ENCODE measurements at regions not wholly inside any gene's neighbourhood (a gene's known extent, or its start where the extent isn't known, plus 50 kb on each side); places are given as distances from the start of the nearest gene placed in this dataset.

DNA sequence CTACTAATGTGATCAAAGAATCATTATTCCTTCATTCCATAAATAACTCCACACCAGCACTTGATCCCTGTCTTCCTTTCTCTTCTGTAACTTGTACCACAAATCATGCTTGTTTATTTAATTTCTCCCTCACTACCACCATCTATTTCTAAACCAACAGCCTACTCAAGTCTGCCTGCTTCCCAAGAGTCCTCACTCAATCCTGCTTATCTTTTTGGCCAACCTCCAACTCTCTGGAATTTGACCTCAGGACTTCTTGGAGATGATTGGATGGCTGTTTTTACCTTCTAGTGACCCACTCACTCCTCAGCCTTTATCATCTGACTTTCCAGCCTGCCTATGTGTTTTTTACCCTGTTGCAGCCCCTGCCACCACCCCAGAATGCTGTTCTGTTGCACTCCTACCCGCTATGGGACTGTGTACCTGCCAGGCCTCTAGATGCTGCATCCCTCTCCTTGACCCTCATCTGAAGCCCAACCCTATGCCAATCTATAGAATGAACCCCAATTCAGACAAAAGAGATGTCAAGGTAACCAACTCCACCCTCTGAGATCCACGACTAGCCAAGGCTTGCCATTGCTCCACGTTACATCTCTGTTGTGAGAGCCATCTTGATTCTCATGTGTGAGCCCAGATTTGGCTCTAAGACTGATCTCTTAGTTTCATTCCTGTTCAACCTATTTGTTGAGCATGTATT lies 150.2 kb upstream of the PLEKHG7 start:
- DNase-seq, result no peak

DNA sequence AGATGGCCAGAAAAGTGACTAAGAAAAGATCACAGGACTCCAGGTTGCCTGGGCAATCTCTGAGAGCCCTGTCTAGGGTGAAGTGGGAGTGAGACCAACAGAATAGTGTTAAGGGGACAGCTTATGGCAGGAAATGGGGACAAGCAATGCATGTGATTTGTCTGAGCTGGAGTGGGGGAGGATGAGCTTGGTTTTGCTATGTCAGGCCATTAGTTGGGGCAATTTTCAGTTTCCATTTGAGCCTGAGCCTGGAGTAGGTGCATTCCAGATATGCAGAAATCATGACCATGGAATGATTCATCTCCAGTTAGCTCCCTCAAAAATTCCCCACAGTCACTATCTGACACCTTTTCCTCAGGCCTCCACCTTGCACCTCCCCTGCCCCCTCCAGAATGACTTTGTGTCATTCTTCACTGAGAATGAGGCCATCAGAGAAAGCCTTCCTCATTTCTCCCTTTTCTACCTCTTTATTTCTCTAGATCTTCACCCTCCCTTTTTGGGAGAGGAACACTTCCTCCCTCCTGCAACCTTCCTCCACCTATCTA lies 150.9 kb upstream of the PLEKHG7 start:
- no peak for DNase-seq

- no peak for DNase-seq
Observed at GRCh38 chr12:92551210-92551609, 151.6 kb upstream of the PLEKHG7 start.

GRCh38 chr12:92550661-92551060 lies 152.1 kb upstream of the PLEKHG7 start:
- no peak for DNase-seq

GRCh38 chr12:92550254-92550653 lies 152.5 kb upstream of the PLEKHG7 start:
- DNase-seq, result no peak

- no peak for DNase-seq
Observed at GRCh38 chr12:92549516-92549915, 153.3 kb upstream of the PLEKHG7 start.

DNA sequence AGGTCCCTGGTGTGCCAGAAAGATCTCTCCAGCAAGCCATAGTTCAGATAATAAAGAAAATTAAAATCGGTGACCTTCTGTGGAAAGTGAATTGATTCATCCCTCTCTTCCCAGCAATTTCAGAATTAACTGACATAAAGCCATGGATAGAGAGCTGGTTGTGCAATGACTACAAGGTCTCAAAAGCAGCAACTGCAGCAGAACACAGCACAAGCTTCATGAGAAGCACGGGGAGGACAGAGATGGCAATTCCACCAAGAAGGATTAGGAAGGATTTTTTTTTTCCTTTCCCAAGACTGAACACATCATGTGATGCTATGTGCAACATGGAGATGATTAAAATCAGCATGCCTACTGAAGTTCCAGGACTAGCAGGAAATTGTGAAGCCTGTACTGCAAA lies 154.9 kb upstream of the PLEKHG7 start:
- no peak for DNase-seq

DNA sequence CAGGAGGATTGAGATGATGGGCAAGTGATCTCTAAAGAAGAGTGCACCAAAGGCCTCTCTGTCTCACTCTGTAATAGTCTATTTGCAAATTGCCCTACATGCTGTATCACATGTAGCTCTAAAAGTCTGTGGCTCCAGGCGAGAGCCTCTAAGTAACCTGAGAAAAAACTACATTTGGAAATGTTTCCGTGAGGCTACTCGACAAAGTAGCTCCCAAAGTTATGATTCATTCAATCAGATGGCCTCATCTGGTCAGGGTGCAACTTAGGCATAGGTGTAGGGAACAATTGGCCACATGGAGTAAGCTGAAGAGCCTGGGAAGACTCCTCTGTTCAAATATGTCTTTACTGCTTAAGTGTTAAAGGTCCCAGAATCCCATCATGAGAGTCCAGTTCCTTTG lies 155.4 kb upstream of the PLEKHG7 start:
- DNase-seq, result no peak

- no peak for DNase-seq
Observed at GRCh38 chr12:92546635-92547348, 156.0 kb upstream of the PLEKHG7 start.

- no peak for DNase-seq
Observed at GRCh38 chr12:92546259-92546634, 156.5 kb upstream of the PLEKHG7 start.

- no peak for DNase-seq
Observed at GRCh38 chr12:92544322-92544721, 158.5 kb upstream of the PLEKHG7 start.

- no peak for DNase-seq
Observed at GRCh38 chr12:92543840-92544239, 158.9 kb upstream of the PLEKHG7 start.

GRCh38 chr12:92543359-92543758 lies 159.4 kb upstream of the PLEKHG7 start:
- DNase-seq, result no peak

- DNase-seq, result no peak
Observed at GRCh38 chr12:92541731-92542130, 161.1 kb upstream of the PLEKHG7 start.

DNA sequence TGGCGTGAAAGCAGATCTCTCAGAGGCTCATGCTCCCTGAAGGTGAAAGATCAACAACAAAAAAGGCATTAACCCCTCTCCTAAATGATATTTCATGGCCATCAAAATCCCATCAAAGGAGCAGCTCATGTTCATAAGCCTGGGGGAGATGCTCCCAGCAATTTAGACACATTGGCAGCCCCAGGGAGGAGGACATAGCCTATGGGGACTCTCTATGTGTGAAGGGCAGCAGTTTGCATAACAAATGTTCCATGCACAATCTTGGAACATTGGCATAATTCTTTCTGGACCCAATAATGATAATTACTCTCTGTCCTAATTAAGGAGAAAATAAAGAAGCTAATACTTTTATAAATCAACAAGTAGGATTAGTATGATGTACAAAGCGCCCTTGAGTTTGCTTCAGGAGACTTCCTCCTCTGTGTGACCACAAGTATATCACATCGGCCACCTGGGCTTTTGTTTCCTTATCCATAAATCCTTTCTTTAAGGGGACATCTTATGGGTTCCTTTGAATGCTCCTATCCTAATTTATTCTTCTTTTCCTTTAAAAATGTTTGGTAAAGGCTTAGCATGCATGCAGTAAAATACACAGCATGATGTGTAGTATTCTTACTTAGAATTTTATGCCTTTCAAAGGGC lies 161.9 kb upstream of the PLEKHG7 start:
- no peak for DNase-seq

GRCh38 chr12:92539976-92540781 lies 162.6 kb upstream of the PLEKHG7 start:
- peak; percentile 60 for DNase-seq

DNA sequence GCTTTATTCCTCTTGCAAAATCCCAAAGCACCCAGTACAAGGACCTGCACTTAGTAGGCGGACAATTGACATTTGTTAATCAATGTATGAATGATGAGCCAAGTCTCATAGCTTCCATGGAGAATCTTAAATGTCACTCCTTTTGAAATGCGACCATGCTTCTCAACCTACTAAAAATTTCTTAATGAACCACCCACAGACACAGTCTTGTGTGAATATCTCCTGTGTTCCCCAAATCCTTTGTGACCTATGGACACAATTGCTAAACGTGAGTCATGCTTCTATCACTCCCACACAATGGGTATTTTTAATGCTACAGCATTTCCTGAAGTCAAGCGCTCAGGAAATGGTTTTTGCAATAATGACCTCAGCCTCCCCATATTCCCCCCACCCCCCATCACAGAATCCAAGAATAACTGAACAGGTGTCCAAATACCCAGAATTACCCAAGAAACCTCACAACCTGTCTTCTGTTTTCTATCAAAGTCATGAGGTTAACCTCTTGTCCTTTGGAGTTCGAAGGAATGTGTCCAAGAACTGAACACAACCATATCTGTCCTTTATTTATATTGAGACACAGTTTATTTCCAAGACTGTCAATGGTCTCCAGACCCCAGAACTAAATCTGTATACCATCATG lies 163.6 kb upstream of the PLEKHG7 start:
- no peak for DNase-seq

GRCh38 chr12:92537290-92537960 lies 165.4 kb upstream of the PLEKHG7 start:
- DNase-seq, result no peak

DNA sequence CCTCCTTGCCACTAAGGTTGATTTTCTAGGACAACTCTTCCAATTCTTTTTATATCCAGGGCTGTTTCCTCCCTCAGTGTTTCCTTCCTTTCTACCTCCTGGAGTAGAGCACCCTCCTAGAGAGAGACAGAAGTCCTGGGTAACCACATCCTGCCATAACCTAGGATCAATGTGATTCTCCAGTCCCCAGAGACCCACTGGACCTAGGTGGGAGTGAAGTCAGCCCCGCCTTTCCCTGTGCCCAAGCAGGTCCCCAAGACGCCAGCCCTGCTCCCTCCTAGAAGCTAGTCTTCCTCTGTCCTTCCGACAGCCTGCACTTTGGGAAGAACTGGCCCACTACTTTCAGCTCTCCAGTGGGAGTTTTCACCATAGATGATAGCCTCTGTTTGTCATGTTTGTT lies 166.8 kb upstream of the PLEKHG7 start:
- no peak for DNase-seq

DNA sequence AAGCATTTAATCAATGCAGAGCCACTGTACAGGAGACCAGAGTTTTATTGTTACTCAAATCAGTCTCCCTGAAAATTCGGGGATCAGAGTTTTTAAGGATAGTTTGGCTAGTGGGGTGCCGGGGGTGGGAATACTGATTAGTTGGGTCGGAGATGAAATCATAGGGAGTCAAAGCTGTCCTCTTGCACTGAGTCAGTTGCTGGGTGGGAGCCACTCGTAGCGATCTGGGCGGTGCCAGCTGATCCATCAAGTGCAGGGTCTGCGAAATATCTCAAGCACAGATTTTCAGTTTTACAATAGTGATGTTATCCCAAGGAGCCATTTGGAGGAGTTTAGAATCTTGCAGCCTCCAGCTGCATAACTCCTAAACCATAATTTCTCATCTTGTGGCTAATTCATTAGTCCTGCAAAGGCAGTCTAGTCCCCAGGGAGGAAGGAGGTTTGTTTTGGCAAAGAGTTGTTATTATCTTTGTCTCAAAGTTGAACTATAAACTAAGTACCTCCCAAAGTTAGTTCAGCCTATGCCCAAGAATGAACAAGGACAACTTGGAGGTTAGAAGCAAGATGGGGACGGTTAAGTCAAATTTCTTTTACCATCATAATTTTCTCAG lies 169.4 kb upstream of the PLEKHG7 start:
- no peak for DNase-seq

- DNase-seq, result no peak
Observed at GRCh38 chr12:92530706-92531105, 172.1 kb upstream of the PLEKHG7 start.

DNA sequence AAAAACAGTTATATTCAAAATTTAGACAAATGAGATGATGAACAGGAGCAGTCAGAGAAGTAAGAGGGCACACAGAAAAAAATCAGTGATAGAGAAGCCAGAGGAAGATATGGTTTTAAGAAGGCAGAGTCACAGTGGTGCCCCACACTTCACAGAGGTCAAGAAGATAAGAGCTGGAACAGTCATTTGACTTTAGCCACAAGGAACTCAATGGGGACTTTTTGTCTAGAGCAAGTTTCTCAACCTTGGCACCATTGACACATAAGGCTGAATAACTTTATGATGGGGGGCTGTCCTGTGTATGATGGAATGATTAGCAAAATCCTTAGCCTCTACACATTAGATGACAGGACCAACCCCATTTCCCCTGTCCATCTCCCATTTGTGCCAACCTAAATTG lies 172.8 kb upstream of the PLEKHG7 start:
- no peak for DNase-seq

Measured in NCI-H1436 (cell line).